HG03066 (cell line): ENCODE measurements at regions not wholly inside any gene's neighbourhood (a gene's known extent, or its start where the extent isn't known, plus 50 kb on each side); places are given as distances from the start of the nearest gene placed in this dataset.

Experiments used
- ATAC-seq: cut with Tn5 transposase; IDR thresholded peaks from one replicate; pipeline ENCODE4 v1.9.1; 2021; ENCODE audit warnings: low read depth; ENCODE audit not compliant: unreplicated experiment

- no peak for ATAC-seq
Measured at GRCh38 chrX:97763981-97764380, 880.3 kb downstream of the RPA4 start.

- no peak for ATAC-seq
Measured at GRCh38 chrX:97766501-97767095, 882.9 kb downstream of the RPA4 start.

- no peak for ATAC-seq
Measured at GRCh38 chrX:97787311-97787710, 903.6 kb downstream of the RPA4 start.

GRCh38 chrX:97787849-97788248 is 904.1 kb downstream of the RPA4 start:
- ATAC-seq: no peak

GRCh38 chrX:97790850-97791249 is 907.1 kb downstream of the RPA4 start:
- no peak for ATAC-seq

GRCh38 chrX:97797076-97797475 is 913.4 kb downstream of the RPA4 start:
- no peak for ATAC-seq

GRCh38 chrX:97806238-97806637 is 922.5 kb downstream of the RPA4 start:
- ATAC-seq: no peak

- no peak for ATAC-seq
Measured at GRCh38 chrX:97806946-97807345, 923.2 kb downstream of the RPA4 start.

- ATAC-seq: no peak
Measured at GRCh38 chrX:97820170-97820569, 936.5 kb downstream of the RPA4 start.

- ATAC-seq: no peak
Measured at GRCh38 chrX:97828471-97828870, 944.8 kb downstream of the RPA4 start.

GRCh38 chrX:97835969-97836368 is 952.3 kb downstream of the RPA4 start:
- no peak for ATAC-seq

- ATAC-seq: no peak
Measured at GRCh38 chrX:97841544-97842179, 958.0 kb downstream of the RPA4 start.

- no peak for ATAC-seq
Measured at GRCh38 chrX:97842468-97843199, 958.9 kb downstream of the RPA4 start.

GRCh38 chrX:97843200-97843811 is 959.6 kb downstream of the RPA4 start:
- ATAC-seq: no peak

GRCh38 chrX:97844161-97844560 is 960.5 kb downstream of the RPA4 start:
- no peak for ATAC-seq

GRCh38 chrX:97844943-97845342 is 961.2 kb downstream of the RPA4 start:
- no peak for ATAC-seq

GRCh38 chrX:97845451-97845850 is 961.7 kb downstream of the RPA4 start:
- no peak for ATAC-seq

GRCh38 chrX:97846228-97846627 is 962.5 kb downstream of the RPA4 start:
- ATAC-seq: no peak

GRCh38 chrX:97846718-97847237 is 963.1 kb downstream of the RPA4 start:
- ATAC-seq: no peak

GRCh38 chrX:97847885-97848679 is 964.4 kb downstream of the RPA4 start:
- ATAC-seq: no peak
